HepG2 (cell line): ENCODE measurements at regions not wholly inside any gene's neighbourhood (a gene's known extent, or its start where the extent isn't known, plus 50 kb on each side); places are given as distances from the start of the nearest gene placed in this dataset.
"Not testable (repeated sequence)": the region's sequence is repeated elsewhere in the genome, so short reads cannot be mapped to it uniquely, and the experiment has no call there.

Experiments used
- BCLAF1 ChIP-seq: fragments of 450-650 bp; IDR thresholded peaks from 2 replicates; pipeline ENCODE4 v1.6.1; 2017; ENCODE audit warnings: mild to moderate bottlenecking
- CCAR2 ChIP-seq: fragments of 200-400 bp; formaldehyde crosslinking; optimal IDR thresholded peaks from 2 replicates; pipeline ENCODE3; 2018; ENCODE audit warnings: low read depth, mild to moderate bottlenecking, low read length, moderate library complexity
- CTCF ChIP-seq: sonication (generic); formaldehyde crosslinking; IDR thresholded peaks from 2 replicates; pipeline ENCODE4 v1.5.0; 2020; ENCODE audit warnings: mild to moderate bottlenecking, missing genetic modification reagents, moderate library complexity
- GABPA ChIP-seq, 2 experiments: IDR thresholded peaks; 2 replicates each; pipeline ENCODE4 v1.6.1; 2011 to 2016; ENCODE audit warnings: low read depth in 2 of 2, low read length in 1 of 2, missing biosample characterization in 1 of 2, missing genetic modification characterization in 1 of 2
- MBNL3 ChIP-seq: fragments of 250-450 bp; sonication (Bioruptor Pico); conservative IDR thresholded peaks from 2 replicates; pipeline ENCODE4 v1.8.0; 2022; ENCODE audit warnings: mild to moderate bottlenecking, inconsistent platforms
- MYC ChIP-seq: sonication (generic); formaldehyde crosslinking; IDR thresholded peaks from 2 replicates; pipeline ENCODE4 v1.9.0; 2021; ENCODE audit warnings: missing genetic modification reagents, borderline replicate concordance
- NFKB2 ChIP-seq: sonication (generic); formaldehyde crosslinking; IDR thresholded peaks from 2 replicates; pipeline ENCODE4 v1.4.0; 2020; ENCODE audit warnings: missing genetic modification reagents, borderline replicate concordance
- TP53 ChIP-seq: sonication (generic); formaldehyde crosslinking; conservative IDR thresholded peaks from 2 replicates; pipeline ENCODE4 v1.4.0; 2020; ENCODE audit warnings: missing genetic modification reagents
- ZBTB42 ChIP-seq: sonication (generic); formaldehyde crosslinking; IDR thresholded peaks from 2 replicates; pipeline ENCODE4 v1.5.0; 2020; ENCODE audit warnings: mild to moderate bottlenecking, missing genetic modification reagents
- ZNF121 ChIP-seq: sonication (generic); formaldehyde crosslinking; IDR thresholded peaks from 2 replicates; pipeline ENCODE4 v1.5.0; 2020; ENCODE audit warnings: mild to moderate bottlenecking, missing genetic modification reagents

GRCh38 chr18:62469131-62469530 is 53.7 kb upstream of the ZCCHC2 start:
- TF ChIP-seq CTCF; ZNF121 (CRISPR knock-in tag); TP53 (CRISPR knock-in tag); BCLAF1; MYC; NFKB2 (CRISPR knock-in tag); MBNL3 (CRISPR knock-in tag); GABPA (IDR thresholded peaks at IDR 0.05; ENCODE audit: low read depth, low read length); GABPA (CRISPR knock-in tag; IDR thresholded peaks at IDR 0.05; ENCODE audit: low read depth); ZBTB42; CCAR2: not testable (repeated sequence)
